WTC11 (cell line): ENCODE measurements at regions not wholly inside any gene's neighbourhood (a gene's known extent, or its start where the extent isn't known, plus 50 kb on each side); places are given as distances from the start of the nearest gene placed in this dataset.

ENCODE experiments used
- ATAC-seq: fragments of 200-7000 bp; cut with Tn5 transposase; 2 replicates; pipeline ENCODE4 v1.10.0; 2021; ENCODE audit warnings: mild to moderate bottlenecking, moderate library complexity
- CTCF ChIA-PET: fragments of 300-600 bp; sonication (Branson Sonifier 250); formaldehyde crosslinking; loops from one replicate; lab custom pipeline; 2021; ENCODE audit warnings: antibody characterized with exemption; lab: Charles Lee
- POLR2A ChIA-PET: fragments of 350-600 bp; sonication (Branson Sonifier 250); formaldehyde crosslinking; loops from one replicate; lab custom pipeline; 2021; ENCODE audit warnings: antibody characterized with exemption; lab: Charles Lee
- DNase-seq: peaks from one replicate; pipeline ENCODE4 v3.0.0; 2021; ENCODE audit warnings: low spot score
- H3K27ac Mint-ChIP-seq: 2 replicates; pipeline ENCODE4 v1.8.0; 2021; ENCODE audit warnings: mixed read lengths
- H3K27me3 Mint-ChIP-seq: 2 replicates; pipeline ENCODE4 v1.8.0; 2021; ENCODE audit warnings: low read depth, mild to moderate bottlenecking, moderate library complexity, mixed read lengths
- H3K36me3 Mint-ChIP-seq: 2 replicates; pipeline ENCODE4 v1.8.0; 2021; ENCODE audit warnings: mixed read lengths
- H3K4me1 Mint-ChIP-seq: 2 replicates; pipeline ENCODE4 v1.8.0; 2022; ENCODE audit warnings: mixed read lengths
- H3K4me3 Mint-ChIP-seq: 2 replicates; pipeline ENCODE4 v1.8.0; 2021; ENCODE audit warnings: mild to moderate bottlenecking, moderate library complexity, mixed read lengths
- H3K9me3 Mint-ChIP-seq: 2 replicates; pipeline ENCODE4 v1.8.0; 2021; ENCODE audit warnings: mixed read lengths
- AR ChIP-seq: fragments of 250-450 bp; sonication (Bioruptor Pico); IDR thresholded peaks from 2 replicates; pipeline ENCODE4 v1.9.0; 2021; ENCODE audit warnings: mild to moderate bottlenecking
- E2F5 ChIP-seq: sonication (generic); formaldehyde crosslinking; IDR thresholded peaks from 2 replicates; pipeline ENCODE4 v1.8.1; 2022; ENCODE audit warnings: mild to moderate bottlenecking, moderate library complexity, missing genetic modification reagents
- ERG ChIP-seq: fragments of 250-450 bp; sonication (Bioruptor Pico); IDR thresholded peaks from 2 replicates; pipeline ENCODE4 v1.8.0; 2021; ENCODE audit warnings: mild to moderate bottlenecking
- FOXK1 ChIP-seq: sonication (generic); formaldehyde crosslinking; IDR thresholded peaks from 2 replicates; pipeline ENCODE4 v1.8.0; 2022; ENCODE audit warnings: mild to moderate bottlenecking, moderate library complexity, missing genetic modification reagents
- HMGA2 ChIP-seq: fragments of 250-450 bp; sonication (Bioruptor Pico); IDR thresholded peaks from 2 replicates; pipeline ENCODE4 v1.4.0; 2021; ENCODE audit warnings: mild to moderate bottlenecking, moderate library complexity
- NFATC4 ChIP-seq: fragments of 250-450 bp; sonication (Bioruptor Pico); IDR thresholded peaks from 2 replicates; pipeline ENCODE4 v1.9.0; 2021; ENCODE audit warnings: mild to moderate bottlenecking
- NFE2L1 ChIP-seq: sonication (generic); formaldehyde crosslinking; IDR thresholded peaks from 2 replicates; pipeline ENCODE4 v1.8.1; 2023; ENCODE audit warnings: missing genetic modification reagents
- PREB ChIP-seq: sonication (generic); formaldehyde crosslinking; IDR thresholded peaks from 2 replicates; pipeline ENCODE4 v1.8.1; 2022; ENCODE audit warnings: mild to moderate bottlenecking, missing genetic modification reagents, moderate library complexity, borderline replicate concordance
- RELA ChIP-seq: sonication (generic); formaldehyde crosslinking; IDR thresholded peaks from 2 replicates; pipeline ENCODE4 v1.8.1; 2022; ENCODE audit warnings: missing genetic modification reagents, mild to moderate bottlenecking, borderline replicate concordance
- STAT6 ChIP-seq: sonication (generic); formaldehyde crosslinking; conservative IDR thresholded peaks from 2 replicates; pipeline ENCODE4 v1.8.1; 2023; ENCODE audit warnings: mild to moderate bottlenecking, low read depth, missing genetic modification reagents, moderate library complexity
- TP53 ChIP-seq: sonication (generic); formaldehyde crosslinking; IDR thresholded peaks from 2 replicates; pipeline ENCODE4 v1.8.1; 2023; ENCODE audit warnings: mild to moderate bottlenecking, missing genetic modification reagents
- ZBTB43 ChIP-seq: sonication (generic); formaldehyde crosslinking; IDR thresholded peaks from 2 replicates; pipeline ENCODE4 v1.8.1; 2023; ENCODE audit warnings: mild to moderate bottlenecking, missing genetic modification reagents
- ZNF416 ChIP-seq: fragments of 250-450 bp; sonication (Bioruptor Pico); IDR thresholded peaks from 2 replicates; pipeline ENCODE4 v1.9.0; 2021; ENCODE audit warnings: mild to moderate bottlenecking, inconsistent platforms
- ZNF425 ChIP-seq: fragments of 250-450 bp; sonication (Bioruptor Pico); conservative IDR thresholded peaks from 2 replicates; pipeline ENCODE4 v1.9.0; 2021; ENCODE audit warnings: mild to moderate bottlenecking
- ZNF532 ChIP-seq: fragments of 250-450 bp; sonication (Bioruptor Pico); IDR thresholded peaks from 2 replicates; pipeline ENCODE4 v1.9.0; 2021; ENCODE audit warnings: mild to moderate bottlenecking, borderline replicate concordance
- ZNF671 ChIP-seq: fragments of 250-450 bp; sonication (Bioruptor Pico); IDR thresholded peaks from 2 replicates; pipeline ENCODE4 v1.8.0; 2021; ENCODE audit warnings: mild to moderate bottlenecking

- Mint-ChIP-seq H3K4me1 (peaks cover 12% of the 10 kb centered on the region), H3K9me3 (peaks cover 6% of the 10 kb centered on the region), H3K27me3 (no peaks in the 10 kb centered on the region), H3K36me3 (peaks cover 6% of the 10 kb centered on the region; the same call in 1 of the 2 replicates), H3K27ac (no peak overlapping the region), H3K4me3 (no peak overlapping the region)
- no peak for TF ChIP-seq ZBTB43 (CRISPR knock-in tag)
- TF ChIP-seq STAT6, result no peak
- TF ChIP-seq NFATC4 (CRISPR knock-in tag), result no peak
- no peak for TF ChIP-seq RELA (CRISPR knock-in tag)
- TF ChIP-seq ZNF671 (CRISPR knock-in tag), result no peak
- no peak for TF ChIP-seq HMGA2
- no peak for TF ChIP-seq ERG (CRISPR knock-in tag)
- no peak for TF ChIP-seq ZNF416
- no peak for TF ChIP-seq ZNF532
- TF ChIP-seq FOXK1, result no peak
- DNase-seq (no peak), ATAC-seq (no peak)
- POLR2A ChIA-PET, result no interaction called here
- CTCF ChIA-PET, result no interaction called here
Observed at GRCh38 chr3:31358473-31359070, 174.2 kb upstream of the STT3B start.

- peaks cover 5% of the 10 kb centered on the region; the same call in 1 of the 2 replicates for H3K9me3 Mint-ChIP-seq
- ChIA-PET CTCF (no interaction called here), POLR2A (no interaction called here)
- no peaks in the 10 kb centered on the region for H3K27me3 Mint-ChIP-seq
- H3K36me3 Mint-ChIP-seq, result peaks cover 5% of the 10 kb centered on the region; the same call in 1 of the 2 replicates
- peaks cover 12% of the 10 kb centered on the region for H3K4me1 Mint-ChIP-seq
- H3K27ac Mint-ChIP-seq, result no peak overlapping the region
- H3K4me3 Mint-ChIP-seq, result no peak overlapping the region
- DNase-seq (no peak), ATAC-seq (no peak)
- no peak for TF ChIP-seq NFE2L1 (CRISPR knock-in tag)
- no peak for TF ChIP-seq E2F5 (CRISPR knock-in tag)
- TF ChIP-seq TP53, result no peak
- no peak for TF ChIP-seq ZNF425 (CRISPR knock-in tag)
- TF ChIP-seq AR, result no peak
- no peak for TF ChIP-seq PREB
Observed at GRCh38 chr3:31361371-31362273, 171.1 kb upstream of the STT3B start.
